Astrocyte (in vitro differentiated cells and primary cell): ENCODE measurements at regions not wholly inside any gene's neighbourhood (a gene's known extent, or its start where the extent isn't known, plus 50 kb on each side); places are given as distances from the start of the nearest gene placed in this dataset.

Experiments used
- DNase-seq: peaks from one replicate; pipeline ENCODE4 v3.0.0-alpha.2; 2010; ENCODE audit warnings: low read depth
- FAIRE-seq: peaks from 2 replicates; lab custom pipeline; 2011; peaks lifted over from hg19 to GRCh38; lab: Jason Lieb, UNC
- H2AFZ ChIP-seq: 2 replicates; pipeline ENCODE4 v1.6.0; 2012; ENCODE audit warnings: low read depth, low read length, inconsistent platforms
- H3K27ac ChIP-seq: 2 replicates; pipeline ENCODE4 v1.5.1; 2011; ENCODE audit warnings: low read depth, low read length, inconsistent platforms
- H3K27me3 ChIP-seq: 2 replicates; pipeline ENCODE4 v1.6.0; 2011; ENCODE audit warnings: low read length, inconsistent platforms; ENCODE audit not compliant: insufficient read depth
- H3K36me3 ChIP-seq: 2 replicates; pipeline ENCODE4 v1.5.1; 2011; ENCODE audit warnings: low read length, inconsistent platforms; ENCODE audit not compliant: insufficient read depth
- H3K4me1 ChIP-seq: 2 replicates; pipeline ENCODE4 v1.5.1; 2011; ENCODE audit warnings: low read length, inconsistent platforms; ENCODE audit not compliant: insufficient read depth
- H3K4me2 ChIP-seq: 2 replicates; pipeline ENCODE4 v1.6.0; 2012; ENCODE audit warnings: low read length, inconsistent platforms
- H3K4me3 ChIP-seq: 2 replicates; pipeline ENCODE4 v1.5.1; 2011; ENCODE audit warnings: low read depth, mild to moderate bottlenecking, low read length, inconsistent platforms; ENCODE audit not compliant: insufficient read depth
- H3K79me2 ChIP-seq: 2 replicates; pipeline ENCODE4 v1.6.0; 2012; ENCODE audit warnings: mild to moderate bottlenecking, low read length, inconsistent platforms; ENCODE audit not compliant: insufficient read depth
- H3K9ac ChIP-seq: 2 replicates; pipeline ENCODE4 v1.6.0; 2012; ENCODE audit warnings: mild to moderate bottlenecking, low read length, inconsistent platforms
- H3K9me3 ChIP-seq: 2 replicates; pipeline ENCODE4 v1.5.1; 2012; ENCODE audit warnings: low read depth, mild to moderate bottlenecking, low read length, inconsistent platforms; ENCODE audit not compliant: insufficient read depth
- H4K20me1 ChIP-seq: 2 replicates; pipeline ENCODE4 v1.6.0; 2012; ENCODE audit warnings: low read length, inconsistent platforms; ENCODE audit not compliant: insufficient read depth
- H3K27ac Mint-ChIP-seq: one replicate; pipeline ENCODE4 v1.8.0; 2021; ENCODE audit warnings: mild to moderate bottlenecking, mixed read lengths; ENCODE audit not compliant: unreplicated experiment
- H3K27me3 Mint-ChIP-seq: one replicate; pipeline ENCODE4 v1.8.0; 2021; ENCODE audit warnings: low read depth, mixed read lengths; ENCODE audit not compliant: unreplicated experiment
- H3K36me3 Mint-ChIP-seq: one replicate; pipeline ENCODE4 v1.8.0; 2021; ENCODE audit warnings: low read depth, mixed read lengths; ENCODE audit not compliant: unreplicated experiment
- H3K4me1 Mint-ChIP-seq: one replicate; pipeline ENCODE4 v1.8.0; 2021; ENCODE audit warnings: low read depth, mixed read lengths; ENCODE audit not compliant: unreplicated experiment
- H3K4me3 Mint-ChIP-seq: one replicate; pipeline ENCODE4 v1.8.0; 2021; ENCODE audit warnings: mild to moderate bottlenecking, moderate library complexity, mixed read lengths; ENCODE audit not compliant: unreplicated experiment
- H3K9me3 Mint-ChIP-seq: one replicate; pipeline ENCODE4 v1.8.0; 2021; ENCODE audit warnings: mild to moderate bottlenecking, mixed read lengths; ENCODE audit not compliant: unreplicated experiment
- EZH2 ChIP-seq: IDR thresholded peaks from 2 replicates; pipeline ENCODE4 v1.6.1; 2012; ENCODE audit warnings: mild to moderate bottlenecking, low read length, inconsistent platforms; ENCODE audit not compliant: insufficient read depth
- TF ChIP-seq, protein P1 (sequence below): IDR thresholded peaks from 2 replicates; pipeline ENCODE4 v1.5.1; 2011; ENCODE audit warnings: low read depth, mild to moderate bottlenecking, inconsistent platforms, low read length, moderate library complexity; ENCODE audit not compliant: insufficient read depth

GRCh38 chr5:165808335-165808734 lies 2302.9 kb downstream of the MAT2B start:
- Histone ChIP-seq H2AFZ (no peak overlapping the region), H3K27ac (no peak overlapping the region), H3K4me1 (no peaks in the 10 kb centered on the region), H3K9ac (no peak overlapping the region), H3K9me3 (no peaks in the 10 kb centered on the region), H3K79me2 (no peaks in the 10 kb centered on the region), H3K36me3 (no peaks in the 10 kb centered on the region), H3K27me3 (no peaks in the 10 kb centered on the region), H4K20me1 (no peaks in the 10 kb centered on the region), H3K4me3 (no peak overlapping the region), H3K4me2 (no peak overlapping the region)
- H3K4me3 Mint-ChIP-seq, result no peak overlapping the region
- TF ChIP-seq EZH2, result no peak
- TF ChIP-seq, protein P1, sequence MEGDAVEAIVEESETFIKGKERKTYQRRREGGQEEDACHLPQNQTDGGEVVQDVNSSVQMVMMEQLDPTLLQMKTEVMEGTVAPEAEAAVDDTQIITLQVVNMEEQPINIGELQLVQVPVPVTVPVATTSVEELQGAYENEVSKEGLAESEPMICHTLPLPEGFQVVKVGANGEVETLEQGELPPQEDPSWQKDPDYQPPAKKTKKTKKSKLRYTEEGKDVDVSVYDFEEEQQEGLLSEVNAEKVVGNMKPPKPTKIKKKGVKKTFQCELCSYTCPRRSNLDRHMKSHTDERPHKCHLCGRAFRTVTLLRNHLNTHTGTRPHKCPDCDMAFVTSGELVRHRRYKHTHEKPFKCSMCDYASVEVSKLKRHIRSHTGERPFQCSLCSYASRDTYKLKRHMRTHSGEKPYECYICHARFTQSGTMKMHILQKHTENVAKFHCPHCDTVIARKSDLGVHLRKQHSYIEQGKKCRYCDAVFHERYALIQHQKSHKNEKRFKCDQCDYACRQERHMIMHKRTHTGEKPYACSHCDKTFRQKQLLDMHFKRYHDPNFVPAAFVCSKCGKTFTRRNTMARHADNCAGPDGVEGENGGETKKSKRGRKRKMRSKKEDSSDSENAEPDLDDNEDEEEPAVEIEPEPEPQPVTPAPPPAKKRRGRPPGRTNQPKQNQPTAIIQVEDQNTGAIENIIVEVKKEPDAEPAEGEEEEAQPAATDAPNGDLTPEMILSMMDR, result no peak
- no peak for FAIRE-seq
- DNase-seq, result no peak
- no peaks in the 10 kb centered on the region for H3K4me1 Mint-ChIP-seq
- H3K27me3 Mint-ChIP-seq, result no peaks in the 10 kb centered on the region
- no peak overlapping the region for H3K27ac Mint-ChIP-seq
- no peaks in the 10 kb centered on the region for H3K9me3 Mint-ChIP-seq
- no peaks in the 10 kb centered on the region for H3K36me3 Mint-ChIP-seq

- H3K27ac Mint-ChIP-seq, result no peak overlapping the region
- H3K9me3 ChIP-seq, result no peaks in the 10 kb centered on the region
- H3K27ac ChIP-seq, result no peak overlapping the region
- no peaks in the 10 kb centered on the region for H3K79me2 ChIP-seq
- H3K36me3 ChIP-seq, result no peaks in the 10 kb centered on the region
- H3K4me1 Mint-ChIP-seq, result no peaks in the 10 kb centered on the region
- H3K4me3 ChIP-seq, result no peak overlapping the region
- no peaks in the 10 kb centered on the region for H3K9me3 Mint-ChIP-seq
- H4K20me1 ChIP-seq, result no peaks in the 10 kb centered on the region
- H3K27me3 Mint-ChIP-seq, result no peaks in the 10 kb centered on the region
- H2AFZ ChIP-seq, result no peak overlapping the region
- no peaks in the 10 kb centered on the region for H3K27me3 ChIP-seq
- FAIRE-seq (no peak), DNase-seq (no peak)
- H3K4me1 ChIP-seq, result no peaks in the 10 kb centered on the region
- no peak overlapping the region for H3K9ac ChIP-seq
- H3K36me3 Mint-ChIP-seq, result no peaks in the 10 kb centered on the region
- no peak overlapping the region for H3K4me2 ChIP-seq
- no peak for TF ChIP-seq EZH2
- TF ChIP-seq, protein P1, result no peak
- no peak overlapping the region for H3K4me3 Mint-ChIP-seq
These were observed 2304.5 kb downstream of the MAT2B start for GRCh38 chr5:165809914-165810313.

DNA sequence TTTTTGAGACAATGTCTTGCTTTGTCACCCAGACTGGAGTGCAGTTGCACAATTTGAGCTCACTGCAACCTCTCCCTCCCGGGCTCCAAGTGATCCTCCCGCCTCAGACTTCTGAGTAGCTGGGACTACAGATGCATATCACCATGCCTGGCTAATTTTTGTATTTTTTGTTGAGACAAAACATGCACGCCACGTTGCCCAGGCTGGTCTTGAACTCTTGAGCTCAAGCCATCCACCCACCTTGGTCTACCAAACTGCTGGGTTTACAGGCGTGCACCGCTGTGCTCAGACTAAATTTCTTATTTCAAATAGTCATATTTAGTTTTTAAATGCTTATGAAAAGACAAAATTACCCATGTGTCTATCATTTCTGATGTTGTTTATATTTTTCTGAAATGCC lies 2324.1 kb downstream of the MAT2B start:
- Histone ChIP-seq H3K27me3 (no peaks in the 10 kb centered on the region), H3K79me2 (no peaks in the 10 kb centered on the region), H3K9me3 (no peaks in the 10 kb centered on the region), H3K27ac (no peak overlapping the region), H3K36me3 (no peaks in the 10 kb centered on the region), H3K9ac (no peak overlapping the region), H3K4me3 (no peak overlapping the region), H3K4me1 (no peaks in the 10 kb centered on the region), H3K4me2 (no peak overlapping the region), H4K20me1 (no peaks in the 10 kb centered on the region), H2AFZ (no peak overlapping the region)
- H3K9me3 Mint-ChIP-seq, result no peaks in the 10 kb centered on the region
- TF ChIP-seq, protein P1, result no peak
- TF ChIP-seq EZH2, result no peak
- DNase-seq, result no peak
- FAIRE-seq, result no peak
- no peak overlapping the region for H3K4me3 Mint-ChIP-seq
- H3K27ac Mint-ChIP-seq, result no peak overlapping the region
- H3K27me3 Mint-ChIP-seq, result no peaks in the 10 kb centered on the region
- no peaks in the 10 kb centered on the region for H3K36me3 Mint-ChIP-seq
- no peaks in the 10 kb centered on the region for H3K4me1 Mint-ChIP-seq
